ENCODE measurements at regions not wholly inside any gene's neighbourhood (a gene's known extent, or its start where the extent isn't known, plus 50 kb on each side); places are given as distances from the start of the nearest gene placed in this dataset.
"Not testable (repeated sequence)": the region's sequence is repeated elsewhere in the genome, so short reads cannot be mapped to it uniquely, and the experiment has no call there.

- no peak for DNase-seq (ENCODE audit: low spot score)
Observed at GRCh38 chr3:11898611-11899325, 52.1 kb upstream of the TAMM41 start.

GRCh38 chr3:11899389-11899788, 52.7 kb upstream of the TAMM41 start:
- not testable (repeated sequence) for DNase-seq (ENCODE audit: low spot score)

GRCh38 chr3:11899826-11900225, 53.1 kb upstream of the TAMM41 start:
- DNase-seq (ENCODE audit: low spot score), result no peak

- DNase-seq (ENCODE audit: low spot score), result no peak
Observed at GRCh38 chr3:11900824-11901223, 54.1 kb upstream of the TAMM41 start.

- DNase-seq (ENCODE audit: low spot score), result no peak
Observed at GRCh38 chr3:11901286-11901875, 54.7 kb upstream of the TAMM41 start.

- DNase-seq (ENCODE audit: low spot score), result no peak
Observed at GRCh38 chr3:11903047-11903446, 56.4 kb upstream of the TAMM41 start.

GRCh38 chr3:11903447-11903846, 56.8 kb upstream of the TAMM41 start:
- DNase-seq (ENCODE audit: low spot score), result no peak

- DNase-seq (ENCODE audit: low spot score), result no peak
Observed at GRCh38 chr3:11904157-11904556, 57.5 kb upstream of the TAMM41 start.

GRCh38 chr3:11906407-11906806, 59.7 kb upstream of the TAMM41 start:
- no peak for DNase-seq (ENCODE audit: low spot score)

- no peak for DNase-seq (ENCODE audit: low spot score)
Observed at GRCh38 chr3:11907667-11908660, 61.3 kb upstream of the TAMM41 start.

- DNase-seq (ENCODE audit: low spot score), result no peak
Observed at GRCh38 chr3:11908981-11909698, 62.5 kb upstream of the TAMM41 start.

- no peak for DNase-seq (ENCODE audit: low spot score)
Observed at GRCh38 chr3:11909726-11910125, 63.0 kb upstream of the TAMM41 start.

- not testable (repeated sequence) for DNase-seq (ENCODE audit: low spot score)
Observed at GRCh38 chr3:11910216-11910930, 63.7 kb upstream of the TAMM41 start.

GRCh38 chr3:11910971-11911531, 64.4 kb upstream of the TAMM41 start:
- no peak for DNase-seq (ENCODE audit: low spot score)

- not testable (repeated sequence) for DNase-seq (ENCODE audit: low spot score)
Observed at GRCh38 chr3:11911887-11912286, 65.2 kb upstream of the TAMM41 start.

- DNase-seq (ENCODE audit: low spot score), result no peak
Observed at GRCh38 chr3:11913316-11913715, 66.6 kb upstream of the TAMM41 start.

GRCh38 chr3:11914041-11914440, 67.4 kb upstream of the TAMM41 start:
- no peak for DNase-seq (ENCODE audit: low spot score)

- no peak for DNase-seq (ENCODE audit: low spot score)
Observed at GRCh38 chr3:11914651-11915050, 68.0 kb upstream of the TAMM41 start.

- DNase-seq (ENCODE audit: low spot score), result no peak
Observed at GRCh38 chr3:11915621-11916424, 69.1 kb upstream of the TAMM41 start.

- DNase-seq (ENCODE audit: low spot score), result not testable (repeated sequence)
Observed at GRCh38 chr3:11916425-11916762, 69.7 kb upstream of the TAMM41 start.
